Stimulated activated CD8-positive, alpha-beta memory T cell treated with anti-CD3 and anti-CD28 coated beads, Interleukin-2, amount 100 ng/mL, for 1 hour (primary cell): ENCODE measurements at regions not wholly inside any gene's neighbourhood (a gene's known extent, or its start where the extent isn't known, plus 50 kb on each side); places are given as distances from the start of the nearest gene placed in this dataset.
A peak's percentile ranks its signal among the peaks of the same experiment; 100 is the strongest.

ENCODE experiments used
- DNase-seq, 2 donors: peaks; one replicate each; pipeline ENCODE4 v3.0.0-alpha.2; 2020; ENCODE audit warnings: low read depth in 2 of 2

DNA sequence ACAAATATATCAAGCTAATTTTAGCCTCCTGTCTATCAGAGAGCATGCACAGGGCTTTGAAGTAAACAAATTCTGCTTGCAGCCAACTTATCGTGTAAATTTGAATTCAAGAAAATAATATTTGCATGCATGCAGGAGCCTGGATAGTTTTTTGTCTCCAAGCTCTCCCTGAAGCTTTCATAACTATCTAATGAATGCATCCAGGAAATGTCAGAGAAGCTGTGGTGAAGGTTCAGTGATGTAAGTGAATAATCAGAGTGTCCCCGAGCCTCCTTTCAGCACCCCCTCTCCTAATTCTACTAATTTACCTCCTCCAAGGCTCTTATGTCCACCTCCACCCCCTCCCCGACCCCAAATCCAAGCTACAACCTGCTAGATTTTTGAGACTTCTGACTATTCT lies 172.0 kb upstream of the ZNF32 start:
- no peak for DNase-seq

DNA sequence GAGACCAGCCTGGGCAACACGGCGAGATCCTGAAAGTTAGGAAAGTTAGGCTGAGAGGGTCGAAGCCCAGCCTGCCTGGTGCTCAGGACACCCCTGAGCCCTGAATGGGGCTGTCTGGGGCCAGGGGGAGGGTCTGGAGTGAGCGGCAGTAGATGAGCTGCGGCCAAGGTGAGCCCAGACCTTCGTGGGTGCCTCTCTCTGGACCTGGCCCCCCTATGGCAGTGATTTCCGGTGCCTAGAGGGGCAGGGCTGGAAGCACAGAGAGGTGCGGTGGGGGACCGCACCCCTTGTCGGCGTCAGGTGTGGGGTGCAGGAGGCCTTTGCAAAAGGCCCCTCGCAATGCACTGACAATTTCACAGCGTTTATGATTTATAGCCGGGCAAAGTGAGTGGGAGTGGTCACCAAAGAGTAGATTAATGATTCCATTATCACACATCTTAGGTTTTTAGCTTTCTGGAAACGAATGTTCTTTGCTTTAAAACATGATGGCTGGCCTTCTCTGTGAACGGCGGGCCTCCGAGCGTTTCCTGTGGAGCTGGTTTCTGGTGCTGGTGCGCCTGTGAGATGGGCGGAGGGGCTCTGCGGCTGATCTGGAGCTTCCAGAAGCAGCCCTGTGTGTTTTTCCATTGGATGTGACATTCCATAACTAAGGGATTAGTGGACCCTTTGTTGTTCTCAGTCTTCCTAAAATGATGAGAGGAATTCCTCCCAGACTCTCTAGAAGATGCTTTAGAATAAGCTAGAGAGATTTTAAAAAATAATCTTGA lies 171.0 kb upstream of the ZNF32 start:
- DNase-seq: no peak

DNA sequence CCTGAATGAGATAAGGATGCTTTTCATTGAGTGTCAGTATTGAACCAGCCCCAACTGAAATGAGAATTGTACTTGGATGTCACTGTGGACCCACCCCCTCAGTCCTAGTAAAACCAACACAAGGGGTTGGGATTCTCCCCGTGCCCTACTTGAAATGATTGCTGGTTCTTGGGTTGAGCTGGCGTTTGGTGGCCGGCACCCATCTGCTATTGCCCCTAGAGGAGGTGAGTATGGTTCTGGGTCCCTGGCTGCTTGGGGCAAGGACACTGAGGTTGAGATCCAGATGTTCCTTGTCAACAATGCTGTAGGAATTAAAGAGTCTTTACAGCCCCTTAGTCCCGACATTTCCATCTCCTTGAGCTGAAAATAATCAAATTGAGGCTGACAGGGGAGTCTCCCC lies 170.0 kb upstream of the ZNF32 start:
- DNase-seq: no peak

DNA sequence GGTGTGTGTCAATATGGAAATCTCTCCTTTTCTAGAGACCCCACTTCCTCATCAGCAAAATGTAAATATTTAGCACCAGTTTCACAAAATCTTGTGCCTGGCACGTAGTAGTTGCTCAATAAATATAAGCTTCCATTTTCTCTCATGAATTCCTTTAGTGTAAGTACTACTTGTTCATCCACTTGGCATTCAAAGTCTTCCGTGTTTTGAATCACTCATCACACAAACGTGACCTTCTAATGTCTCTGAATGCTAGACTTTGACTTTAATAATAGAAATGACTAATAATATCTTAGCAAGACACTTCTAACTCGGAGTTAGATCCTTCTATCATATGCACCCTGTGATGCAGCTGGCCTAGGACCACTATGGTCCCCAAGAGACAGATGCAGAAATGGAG lies 168.7 kb upstream of the ZNF32 start:
- DNase-seq: no peak

DNA sequence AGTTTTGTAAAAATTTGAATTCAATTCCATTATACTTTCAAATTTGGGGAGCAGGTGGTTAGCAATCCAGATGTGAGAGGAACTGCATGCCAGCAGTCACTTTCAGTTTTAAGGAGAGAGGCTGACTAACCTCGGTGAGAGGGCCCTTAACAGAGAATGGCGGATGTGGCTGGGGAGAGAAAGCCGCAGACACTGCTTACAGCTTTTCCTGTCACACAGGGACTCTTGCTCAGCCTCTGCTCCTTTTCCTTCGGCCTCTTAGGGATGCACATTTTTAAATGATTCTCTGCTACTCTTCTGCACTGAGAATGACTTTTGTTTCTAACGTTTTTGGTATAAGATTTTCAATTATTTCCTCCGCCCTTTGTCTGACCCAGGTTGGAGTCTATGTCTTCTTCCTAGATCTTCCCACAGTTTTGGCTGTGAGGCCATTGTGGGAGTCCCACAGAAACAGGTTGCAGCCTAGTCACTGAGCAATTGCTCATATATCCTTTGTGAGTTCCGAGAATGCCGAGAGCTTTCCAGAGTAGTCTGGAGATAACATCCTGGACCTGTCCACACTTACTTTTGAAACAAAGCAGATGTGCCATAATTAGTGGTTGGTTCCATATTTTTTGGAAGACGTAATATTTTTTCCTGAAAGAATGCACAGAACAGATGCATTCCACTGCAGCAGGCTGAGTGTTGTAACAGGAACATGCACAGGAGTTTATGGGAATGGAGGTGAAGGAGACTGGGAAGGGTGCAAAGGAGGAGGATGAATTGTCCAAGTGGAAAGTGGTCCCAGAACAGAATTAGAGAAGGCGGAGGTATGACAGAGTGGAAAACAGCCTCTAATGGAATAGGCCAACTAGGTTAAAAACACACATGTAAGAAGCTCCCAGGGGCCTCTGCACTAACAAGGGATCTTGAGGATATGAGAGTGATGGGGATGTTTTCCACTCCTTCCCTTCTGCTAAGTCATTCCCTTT lies 168.0 kb upstream of the ZNF32 start:
- peak; percentile 50 to 54 for DNase-seq

DNA sequence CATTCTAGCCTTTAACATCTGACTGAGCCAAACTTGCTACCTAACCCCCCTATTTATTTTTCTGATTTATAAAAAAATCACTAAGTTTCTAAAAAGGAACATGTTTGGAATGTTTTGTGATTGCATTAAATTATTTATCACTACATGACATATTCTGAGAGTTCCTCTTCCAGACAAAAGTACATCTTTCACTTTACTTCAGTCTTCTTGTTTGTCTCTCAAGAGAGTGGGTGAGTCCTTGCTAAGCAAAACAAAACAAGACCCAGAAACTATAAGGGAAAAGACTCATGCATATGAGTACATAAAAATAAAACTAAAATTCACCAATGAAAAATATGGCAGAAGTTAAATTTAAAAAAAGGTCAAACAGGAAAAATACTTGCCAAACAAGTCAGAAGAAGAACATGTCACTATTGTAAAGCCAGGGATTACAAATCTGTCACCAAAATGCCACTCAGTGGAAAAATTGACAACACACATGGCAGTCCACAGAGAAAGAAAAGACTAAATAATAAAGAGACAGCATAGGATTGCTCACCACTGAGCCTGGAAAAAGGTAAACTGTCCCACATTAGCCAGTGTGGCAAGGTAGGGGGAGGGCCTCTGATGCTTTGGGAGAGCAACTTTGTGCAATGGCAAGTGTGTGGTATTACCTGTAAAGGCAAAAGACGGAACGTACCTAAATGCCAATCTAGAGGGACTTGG lies 166.7 kb upstream of the ZNF32 start:
- no peak for DNase-seq

DNA sequence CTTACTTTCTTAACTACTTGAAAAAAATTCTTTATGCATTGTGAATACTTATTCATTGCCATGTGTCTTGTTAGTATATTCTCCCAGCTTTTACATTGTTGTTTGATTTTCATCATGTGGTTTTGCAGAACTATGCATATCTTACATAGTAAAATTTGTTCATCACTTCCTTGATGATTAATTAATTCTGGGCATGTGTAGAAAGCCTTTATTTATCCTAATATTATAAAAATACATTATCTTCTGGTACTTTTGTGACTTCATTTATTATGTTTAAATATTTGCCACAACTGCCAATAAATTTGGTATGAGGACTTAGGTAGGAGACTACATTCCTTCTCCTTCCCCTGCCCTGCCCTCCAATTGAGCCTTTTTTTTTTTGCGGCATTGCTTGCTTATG lies 166.0 kb upstream of the ZNF32 start:
- DNase-seq: no peak

DNA sequence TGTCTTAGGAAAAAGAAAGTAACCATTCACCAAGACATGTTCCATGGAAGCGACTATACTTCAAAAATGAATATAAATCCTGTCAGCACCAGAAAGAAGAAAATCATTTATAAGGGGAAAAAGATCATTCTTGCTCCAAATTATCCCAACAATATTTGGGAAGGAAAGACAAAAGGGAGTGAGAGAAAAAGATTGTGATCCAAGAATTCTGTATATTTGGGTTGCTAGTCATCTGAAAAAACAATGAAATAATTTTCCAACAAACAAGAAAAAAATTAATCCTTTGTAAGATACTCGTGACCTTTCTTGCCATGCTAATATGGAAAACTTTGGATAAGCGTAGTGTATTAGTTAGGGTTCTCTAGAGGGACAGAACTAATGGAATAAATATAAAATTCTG lies 163.2 kb upstream of the ZNF32 start:
- no peak for DNase-seq

DNA sequence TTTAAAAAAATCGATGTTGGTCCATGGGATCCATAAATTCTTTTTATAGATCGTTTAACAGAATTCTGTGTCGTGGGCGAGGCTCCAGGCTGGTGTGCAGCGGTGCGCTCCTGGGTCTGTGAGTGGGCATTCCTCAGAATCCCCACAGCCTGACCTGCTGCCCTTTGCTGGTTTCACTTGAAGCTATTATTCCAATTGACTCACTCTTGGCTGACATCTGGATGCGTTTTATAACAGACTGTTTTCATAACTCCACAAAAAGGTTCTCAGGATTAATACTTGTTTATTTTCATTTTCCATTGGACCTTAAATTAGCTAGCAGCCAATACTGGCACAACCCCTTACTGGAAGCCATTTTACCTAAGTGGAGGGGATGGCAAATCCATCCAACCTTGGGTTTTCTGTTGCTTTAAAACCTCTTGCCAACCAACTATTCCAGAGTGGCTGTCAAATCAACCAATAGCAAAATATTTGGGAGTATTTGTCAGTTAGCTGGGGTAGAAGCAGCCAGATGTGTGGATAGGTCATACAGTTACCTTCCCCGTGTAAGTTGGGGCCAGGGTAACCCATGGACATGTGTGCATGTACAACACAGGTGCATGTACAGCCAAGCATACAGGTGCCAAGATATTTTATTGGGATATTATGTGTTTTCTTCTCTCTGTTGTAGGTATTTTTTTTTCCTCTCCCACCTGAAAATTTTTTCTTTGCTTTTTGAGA lies 160.7 kb upstream of the ZNF32 start:
- DNase-seq: no peak

DNA sequence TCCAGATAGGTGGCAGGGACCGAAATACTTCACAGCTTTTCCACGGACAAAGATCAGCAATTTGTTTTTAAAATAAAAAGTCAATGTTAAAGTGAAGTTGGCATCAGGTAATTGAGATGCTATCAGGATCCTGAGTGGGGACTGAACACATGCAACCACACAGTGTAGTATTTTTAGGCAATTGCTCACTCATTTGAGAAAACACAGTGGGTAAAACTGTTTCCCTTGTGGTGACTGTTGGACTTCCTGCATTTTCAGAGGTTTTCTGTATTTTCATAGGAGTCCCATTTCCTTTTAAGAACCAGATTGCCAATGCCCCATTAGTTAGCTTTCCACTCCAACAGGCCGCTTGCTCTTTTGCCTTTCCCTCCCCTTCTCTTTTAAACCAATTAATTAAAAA lies 159.5 kb upstream of the ZNF32 start:
- no peak for DNase-seq

DNA sequence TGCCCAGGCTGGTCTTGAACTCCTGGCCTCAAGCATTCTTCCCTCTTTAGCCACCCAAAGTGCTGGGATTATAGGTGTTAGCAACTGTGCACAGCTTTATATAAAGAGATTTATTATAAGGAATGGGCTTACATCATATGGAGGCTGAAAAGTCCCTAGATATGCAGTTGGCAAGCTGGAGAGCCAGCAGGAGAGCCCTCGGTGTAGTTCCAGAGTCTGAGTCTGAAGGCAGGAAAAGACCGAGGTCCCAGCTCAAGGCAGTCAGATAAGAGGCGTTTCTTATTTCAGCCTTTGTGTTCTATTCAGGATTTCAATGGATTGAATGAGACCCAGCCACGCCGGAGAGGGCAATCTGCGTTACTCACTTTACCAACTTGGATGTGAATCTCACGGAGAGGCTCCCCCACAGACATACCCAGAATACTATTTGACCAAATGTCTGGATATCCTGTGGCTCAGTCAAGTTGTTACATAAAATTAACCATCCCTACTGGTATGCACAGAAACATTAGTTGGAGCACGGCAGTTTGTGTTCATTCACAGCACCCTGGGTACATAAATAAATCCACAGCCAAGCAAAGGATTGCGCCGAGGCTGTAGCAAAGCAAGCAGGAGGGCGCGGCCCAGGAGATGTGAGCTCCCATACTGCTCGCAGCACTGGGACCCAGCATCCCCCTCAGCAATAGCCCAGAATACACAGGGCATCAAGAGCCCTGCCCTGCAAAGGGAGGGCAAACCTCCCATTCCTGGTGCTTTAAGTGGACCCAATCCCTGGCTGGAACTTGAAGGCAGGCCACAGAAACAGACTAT lies 158.4 kb upstream of the ZNF32 start:
- DNase-seq: no peak

DNA sequence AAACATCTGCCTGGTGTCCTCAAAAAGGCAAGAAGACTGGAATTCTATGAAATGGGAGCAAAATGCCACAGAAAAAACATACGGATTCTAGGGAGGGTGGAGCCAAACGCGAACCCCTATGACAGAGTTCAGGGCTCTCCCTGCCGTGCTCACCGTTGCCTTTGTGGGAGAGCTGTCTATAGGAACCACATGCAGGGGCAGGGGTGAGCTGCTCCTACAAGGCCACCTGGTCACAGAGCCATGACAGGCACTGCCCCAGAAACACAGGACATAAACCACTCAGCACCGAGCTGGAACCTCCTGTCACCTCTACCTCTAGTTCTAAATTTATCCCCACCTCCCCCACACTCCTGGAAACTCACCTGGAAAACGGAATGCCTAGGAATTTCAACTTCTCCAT lies 155.1 kb upstream of the ZNF32 start:
- no peak for DNase-seq

DNA sequence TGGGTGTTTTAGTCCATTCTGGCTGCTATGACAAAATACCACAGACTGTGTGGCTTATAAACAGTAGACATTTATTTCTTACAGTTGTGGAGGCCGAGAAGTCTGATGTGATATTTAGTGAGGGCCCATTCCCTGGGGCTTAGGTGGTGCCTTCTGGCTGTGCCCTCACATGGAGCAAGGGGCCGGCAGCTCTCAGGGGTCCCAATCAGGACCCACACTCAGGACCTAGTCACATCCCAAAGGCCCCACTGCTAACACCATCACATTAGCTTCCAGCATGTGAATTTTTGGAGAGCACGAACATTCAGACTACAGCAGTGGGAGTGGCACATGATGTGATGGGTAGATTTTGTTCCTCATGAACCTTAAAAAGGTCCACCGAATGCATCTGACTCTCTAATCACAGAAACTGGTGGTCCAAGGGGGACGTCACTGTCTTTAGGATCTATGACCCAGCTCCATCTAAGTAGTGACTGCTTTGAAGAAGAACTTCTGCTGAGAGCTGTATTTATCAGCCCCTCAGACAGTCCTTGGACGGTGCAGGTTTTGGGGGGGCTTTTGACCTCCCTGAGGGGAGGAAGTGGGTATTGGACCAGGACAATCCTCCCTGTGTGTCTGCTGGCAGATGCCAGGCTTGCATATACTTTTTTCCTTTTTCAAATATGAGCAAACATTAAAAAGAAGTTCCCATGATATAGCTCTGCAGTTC lies 154.5 kb upstream of the ZNF32 start:
- DNase-seq: no peak

DNA sequence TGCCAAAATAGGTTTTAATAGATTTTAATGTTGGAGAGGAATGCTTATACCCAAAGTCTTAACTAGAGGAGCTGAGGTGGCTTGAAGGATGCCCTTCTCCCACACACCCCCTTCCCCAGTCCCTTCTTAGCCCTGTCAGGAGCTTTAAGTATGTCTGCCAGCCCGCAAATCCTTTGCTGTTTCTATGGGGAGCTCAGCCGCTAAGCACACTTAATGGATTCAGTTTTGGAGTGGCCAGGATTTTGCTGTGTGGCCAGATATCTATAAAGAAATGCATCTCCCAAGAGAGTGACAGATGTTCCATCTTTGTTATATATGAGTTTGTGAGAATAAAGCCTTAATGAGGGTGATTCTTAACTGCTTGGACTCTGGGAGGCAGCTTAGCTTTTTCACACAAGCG lies 152.9 kb upstream of the ZNF32 start:
- DNase-seq: no peak

DNA sequence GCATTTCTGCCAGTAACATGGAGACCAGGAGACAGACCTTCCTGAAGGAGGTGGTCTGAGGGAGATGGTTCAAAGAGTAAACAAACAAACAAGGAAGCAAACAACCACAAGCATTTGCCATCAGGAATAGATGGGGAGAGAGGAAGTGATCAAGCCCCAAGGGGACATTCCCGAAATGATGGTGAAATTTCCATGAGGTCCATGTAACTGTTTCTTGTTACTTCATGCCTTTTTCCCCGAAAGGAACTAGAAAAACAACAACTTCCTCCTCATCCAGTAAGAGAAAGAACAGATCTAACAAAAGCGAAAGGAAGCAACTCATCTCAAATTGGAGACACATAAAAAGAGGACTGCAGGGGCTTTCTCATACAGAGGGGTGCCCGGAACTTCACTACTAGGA lies 152.5 kb upstream of the ZNF32 start:
- no peak for DNase-seq

DNA sequence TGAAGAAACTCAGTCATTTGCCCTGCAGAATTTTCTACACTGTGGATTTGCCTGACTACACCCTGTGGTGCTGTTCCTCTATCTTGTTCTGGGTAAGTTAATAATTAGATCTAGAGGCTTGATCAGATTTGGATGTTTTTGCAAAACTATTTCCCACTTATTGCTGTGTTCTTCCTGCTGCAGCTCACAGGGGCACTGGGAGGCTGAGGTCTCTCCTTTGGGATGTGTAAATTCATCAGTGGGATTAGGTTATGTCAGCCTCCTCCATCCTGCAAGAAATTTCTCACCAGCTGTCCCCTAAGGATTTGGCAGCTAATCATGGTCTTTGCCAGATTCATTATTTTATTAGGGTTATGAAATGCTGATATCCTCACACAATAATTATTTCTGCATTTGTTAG lies 148.1 kb upstream of the ZNF32 start:
- no peak for DNase-seq

DNA sequence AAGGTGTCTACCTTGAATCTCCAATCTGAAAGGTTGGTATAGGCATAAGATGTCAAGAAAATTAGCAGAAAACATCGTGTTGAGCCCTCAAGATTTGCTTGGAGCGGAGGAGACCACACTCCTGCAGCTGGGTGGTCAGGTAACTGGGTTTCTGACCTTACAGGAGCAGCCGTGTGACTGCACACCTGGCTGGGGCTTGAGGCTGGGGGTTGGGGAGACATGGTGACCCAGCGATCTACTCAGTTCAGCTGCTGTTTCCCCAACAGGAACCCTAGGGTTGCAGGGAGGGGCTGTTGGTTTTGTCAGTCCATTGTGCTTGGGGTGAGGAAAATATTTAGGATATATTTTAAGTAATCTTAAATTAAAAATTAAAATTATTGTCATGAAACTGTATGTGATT lies 147.0 kb upstream of the ZNF32 start:
- DNase-seq: no peak

DNA sequence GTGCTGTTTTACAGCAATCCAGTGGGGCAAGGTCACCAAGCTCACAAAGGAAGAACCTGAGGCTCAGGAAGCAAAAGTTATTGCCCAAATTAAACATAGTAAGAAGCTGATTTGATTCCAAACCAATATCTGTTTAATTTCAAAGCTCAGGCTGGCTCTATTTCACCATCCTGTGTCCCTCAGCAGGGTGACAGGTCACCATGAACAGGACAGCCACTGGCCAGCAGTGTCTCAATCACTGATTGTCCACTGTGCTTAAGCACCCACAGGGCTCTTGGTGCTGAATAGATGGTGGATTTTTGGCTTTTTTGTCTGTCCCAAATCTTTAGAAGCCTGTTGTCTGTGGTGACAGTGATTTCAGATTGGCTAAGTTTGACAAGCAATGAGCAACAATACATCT lies 146.4 kb upstream of the ZNF32 start:
- no peak for DNase-seq

DNA sequence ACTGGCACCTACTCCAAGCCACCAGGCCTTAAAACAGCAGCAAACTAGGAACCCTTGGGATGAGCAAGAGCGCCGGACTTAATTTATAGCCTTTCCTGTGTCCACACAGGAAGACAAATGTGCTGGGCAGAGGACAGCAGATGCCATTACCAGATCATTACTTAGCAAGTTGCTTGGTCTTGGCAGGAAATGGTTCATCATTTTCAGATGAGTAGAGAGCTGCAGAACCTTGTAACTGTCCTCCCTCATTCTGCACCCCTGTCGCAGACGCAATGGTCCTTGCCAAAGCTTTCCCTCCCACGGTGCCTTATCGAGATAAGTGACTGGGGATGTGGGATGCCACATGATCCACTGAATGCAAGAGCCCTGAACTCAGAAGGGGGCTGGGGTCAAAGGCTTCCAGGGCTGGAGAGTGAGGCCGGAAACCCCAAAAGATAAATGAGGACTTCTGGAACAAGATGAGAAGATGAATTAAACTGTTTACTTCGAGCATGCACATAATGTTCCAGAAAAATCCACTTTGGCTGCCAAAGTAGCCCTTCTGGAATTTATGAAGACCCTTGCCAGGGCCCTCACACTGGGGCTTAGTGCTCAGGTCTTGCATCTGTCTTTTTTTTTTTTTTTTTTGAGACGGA lies 145.6 kb upstream of the ZNF32 start:
- no peak for DNase-seq

DNA sequence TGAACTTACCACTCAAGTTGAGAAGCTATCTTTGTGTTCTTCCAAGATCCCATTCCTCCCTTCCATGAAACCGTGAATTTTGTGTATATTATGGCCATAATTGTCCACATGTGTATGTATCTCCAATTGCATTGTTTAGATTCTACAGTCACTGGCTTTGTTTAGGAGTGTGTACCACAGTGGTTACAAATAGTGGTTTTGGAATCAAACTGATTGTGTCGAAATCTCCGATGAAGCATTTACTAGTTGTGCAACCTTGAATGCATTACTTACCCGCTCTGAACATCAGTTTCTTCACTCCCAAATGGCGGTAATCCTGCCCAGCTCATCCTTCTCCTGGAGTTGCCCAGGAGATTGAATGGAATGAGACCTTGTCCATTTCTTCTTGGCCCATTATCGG lies 145.0 kb upstream of the ZNF32 start:
- no peak for DNase-seq
